H1 (cell line): ENCODE measurements at regions not wholly inside any gene's neighbourhood (a gene's known extent, or its start where the extent isn't known, plus 50 kb on each side); places are given as distances from the start of the nearest gene placed in this dataset.

Experiments
- CTCF ChIA-PET: fragments of 300-600 bp; sonication (Branson Sonifier 250); formaldehyde crosslinking; loops from one replicate; lab custom pipeline; 2021; ENCODE audit not compliant: partially characterized antibody; lab: Charles Lee
- POLR2A ChIA-PET: fragments of 300-600 bp; sonication (Branson Sonifier 250); formaldehyde crosslinking; loops from one replicate; lab custom pipeline; 2021; ENCODE audit warnings: inconsistent platforms; ENCODE audit not compliant: partially characterized antibody; lab: Charles Lee
- DNase-seq, 2 experiments: peaks; one replicate each; pipeline versions ENCODE4 v3.0.0 to v3.0.0-alpha.2; 2010 to 2022; ENCODE audit warnings: low spot score in 2 of 2, low read depth in 1 of 2, mixed read lengths in 1 of 2
- FAIRE-seq: peaks from 2 replicates; lab custom pipeline; 2011; peaks lifted over from hg19 to GRCh38; lab: Jason Lieb, UNC
- H2AFZ ChIP-seq: 2 replicates; pipeline ENCODE4 v1.8.1; 2012; ENCODE audit warnings: low read length, inconsistent platforms
- H2AK5ac ChIP-seq: 2 replicates; pipeline ENCODE4 v1.6.1; 2013; ENCODE audit warnings: low read depth, low read length
- H2BK120ac ChIP-seq: replicated peaks from 2 replicates; pipeline ENCODE3; 2013; ENCODE audit warnings: low read depth, low read length, inconsistent platforms
- H2BK12ac ChIP-seq: 2 replicates; pipeline ENCODE4 v1.6.1; 2013; ENCODE audit warnings: low read depth, low read length
- H2BK15ac ChIP-seq: 2 replicates; pipeline ENCODE4 v1.6.1; 2013; ENCODE audit warnings: low read length
- H2BK20ac ChIP-seq: 2 replicates; pipeline ENCODE4 v1.6.1; 2013; ENCODE audit warnings: low read length
- H2BK5ac ChIP-seq: 2 replicates; pipeline ENCODE4 v1.6.1; 2013; ENCODE audit warnings: low read depth, low read length
- H3K14ac ChIP-seq: 2 replicates; pipeline ENCODE4 v1.6.1; 2013; ENCODE audit warnings: inconsistent platforms; ENCODE audit not compliant: insufficient read length
- H3K18ac ChIP-seq: 2 replicates; pipeline ENCODE4 v1.6.1; 2013; ENCODE audit warnings: low read length; ENCODE audit errors: extremely low read depth
- H3K23ac ChIP-seq: 2 replicates; pipeline ENCODE4 v1.6.1; 2013; ENCODE audit warnings: inconsistent platforms; ENCODE audit not compliant: insufficient read length
- H3K23me2 ChIP-seq: 2 replicates; pipeline ENCODE4 v1.6.1; 2013; ENCODE audit warnings: low read depth, low read length
- H3K27ac ChIP-seq: 2 replicates; pipeline ENCODE4 v1.6.1; 2011; ENCODE audit warnings: low read depth, low read length, inconsistent platforms
- H3K27me3 ChIP-seq, 4 experiments: replicated peaks in 1 of 4; 1 replicate in 1 of 4; 2 replicates in 3 of 4; pipeline versions ENCODE4 v1.6.1 to v1.8.1; 2011 to 2013; ENCODE audit warnings: low read length in 3 of 4, mild to moderate bottlenecking in 3 of 4, inconsistent platforms in 2 of 4, mixed read lengths in 2 of 4, moderate library complexity in 1 of 4; ENCODE audit not compliant: control insufficient read depth in 3 of 4, insufficient read depth in 3 of 4; ENCODE audit errors: extremely low read depth in 1 of 4
- H3K36me3 ChIP-seq, 4 experiments: 2 replicates each; pipeline versions ENCODE4 v1.6.1 to v1.8.1; 2011 to 2013; ENCODE audit warnings: mild to moderate bottlenecking in 4 of 4, low read length in 3 of 4, moderate library complexity in 2 of 4, control low read depth in 1 of 4, inconsistent platforms in 1 of 4; ENCODE audit not compliant: insufficient read depth in 4 of 4, control insufficient read depth in 2 of 4
- H3K4ac ChIP-seq: replicated peaks from 2 replicates; pipeline ENCODE3; 2013; ENCODE audit warnings: low read length, low read depth, mixed read lengths, inconsistent platforms; ENCODE audit not compliant: insufficient read length
- H3K4me1 ChIP-seq, 4 experiments: replicated peaks in 1 of 4; 1 replicate in 1 of 4; 2 replicates in 3 of 4; pipeline versions ENCODE4 v1.6.1 to v1.8.1; 2011 to 2013; ENCODE audit warnings: low read length in 3 of 4, inconsistent platforms in 2 of 4, mixed read lengths in 1 of 4; ENCODE audit not compliant: insufficient read depth in 4 of 4, control insufficient read depth in 3 of 4
- H3K4me2 ChIP-seq, 2 experiments: 2 replicates each; pipeline versions ENCODE4 v1.6.1 to v1.8.1; 2011 to 2013; ENCODE audit warnings: low read depth in 2 of 2, low read length in 2 of 2, control low read depth in 1 of 2, inconsistent platforms in 1 of 2, mild to moderate bottlenecking in 1 of 2; ENCODE audit not compliant: insufficient read depth in 1 of 2
- H3K4me3 ChIP-seq, 4 experiments: fragments of 200-600, 300-600 bp in 1 of 4; sonication (generic), shearing (Covaris generic), sonication (Bioruptor Twin) in 1 of 4; 2 replicates each; pipeline versions ENCODE4 v1.5.1 to v1.8.1; 2011 to 2016; ENCODE audit warnings: low read length in 4 of 4, low read depth in 3 of 4, control low read depth in 2 of 4, inconsistent platforms in 2 of 4, mild to moderate bottlenecking in 2 of 4, mixed read lengths in 1 of 4, moderate library complexity in 1 of 4; ENCODE audit not compliant: insufficient read depth in 2 of 4; ENCODE audit errors: extremely low read depth in 1 of 4
- H3K56ac ChIP-seq: replicated peaks from 2 replicates; pipeline ENCODE3; 2013; ENCODE audit warnings: low read depth, mild to moderate bottlenecking, mixed read lengths, low read length, inconsistent platforms; ENCODE audit not compliant: insufficient read length
- H3K79me1 ChIP-seq: 2 replicates; pipeline ENCODE4 v1.6.1; 2013; ENCODE audit warnings: low read depth, low read length, control low read depth
- H3K79me2 ChIP-seq, 2 experiments: 2 replicates each; pipeline versions ENCODE4 v1.6.1 to v1.8.1; 2012 to 2013; ENCODE audit warnings: low read length in 2 of 2, mild to moderate bottlenecking in 2 of 2, inconsistent platforms in 1 of 2; ENCODE audit not compliant: insufficient read depth in 2 of 2, control insufficient read depth in 1 of 2
- H3K9ac ChIP-seq, 4 experiments: replicated peaks in 1 of 4; 1 replicate in 1 of 4; 2 replicates in 3 of 4; pipeline versions ENCODE4 v1.6.1 to v1.8.1; 2011 to 2013; ENCODE audit warnings: low read depth in 3 of 4, low read length in 3 of 4, control low read depth in 2 of 4, mild to moderate bottlenecking in 2 of 4, moderate library complexity in 2 of 4, inconsistent platforms in 1 of 4; ENCODE audit errors: extremely low read depth in 1 of 4
- H3K9me3 ChIP-seq, 2 experiments: 2 replicates each; pipeline versions ENCODE4 v1.6.1 to v1.8.1; 2012 to 2013; ENCODE audit warnings: mild to moderate bottlenecking in 2 of 2, moderate library complexity in 2 of 2, control low read depth in 1 of 2, inconsistent platforms in 1 of 2, low read depth in 1 of 2, low read length in 1 of 2, mixed read lengths in 1 of 2; ENCODE audit not compliant: insufficient read depth in 2 of 2
- H4K20me1 ChIP-seq, 2 experiments: replicated peaks in 1 of 2; 2 replicates each; pipeline versions ENCODE3 to v1.8.1; 2011 to 2013; ENCODE audit warnings: inconsistent platforms in 2 of 2, low read length in 2 of 2, mild to moderate bottlenecking in 1 of 2; ENCODE audit not compliant: insufficient read depth in 2 of 2, control insufficient read depth in 1 of 2
- H4K5ac ChIP-seq: 2 replicates; pipeline ENCODE4 v1.6.1; 2013; ENCODE audit warnings: low read length, low read depth, mixed read lengths, inconsistent platforms; ENCODE audit not compliant: insufficient read length
- H4K8ac ChIP-seq: 2 replicates; pipeline ENCODE4 v1.8.0; 2013; ENCODE audit warnings: mild to moderate bottlenecking, moderate library complexity, low read length, inconsistent platforms; ENCODE audit not compliant: insufficient read depth; ENCODE audit errors: extremely low read depth
- H4K91ac ChIP-seq: replicated peaks from 2 replicates; pipeline ENCODE3; 2013; ENCODE audit warnings: low read length, mixed read lengths, inconsistent platforms; ENCODE audit not compliant: insufficient read length
- RNF2 ChIP-seq: fragments of 200-900, 300-1000 bp; sonication (generic); IDR thresholded peaks from 2 replicates; pipeline ENCODE4 v1.7.1; 2016; ENCODE audit warnings: borderline replicate concordance, low read depth, mild to moderate bottlenecking, antibody characterized with exemption, low read length; ENCODE audit not compliant: poor library complexity, severe bottlenecking; ENCODE audit errors: missing control alignments
- WGBS, 2 experiments: shearing (Covaris generic) in 1 of 2; methylation state at CpG; one replicate each; pipeline versions ENCODE4 v1.1.6 to v1.1.7; 2013 to 2015; ENCODE audit warnings: low lambda C conversion rate in 2 of 2, mixed read lengths in 2 of 2, inconsistent platforms in 1 of 2, low coverage in 1 of 2, missing lambda C conversion rate in 1 of 2; ENCODE audit not compliant: insufficient replicate concordance in 2 of 2, insufficient coverage in 1 of 2, insufficient read length in 1 of 2; ENCODE audit errors: extremely low coverage in 1 of 2, missing lambda C conversion rate in 1 of 2; 5-methylcytosine and 5-hydroxymethylcytosine counted together

GRCh38 chr7:130872756-130873448 is 138.9 kb upstream of the KLF14 start:
- no peak overlapping the region for H3K9ac ChIP-seq
- no peak for DNase-seq
- H3K23ac ChIP-seq = no peak overlapping the region
- WGBS, 2 experiments = 84% methylated on average over 8 of the region's 8 CpGs; no CpG with 5 or more reads in 1 of the 2 experiments
- no peak for TF ChIP-seq RNF2
- no peak overlapping the region for H2BK12ac ChIP-seq
- H2BK5ac ChIP-seq = no peak overlapping the region
- H3K4ac ChIP-seq = no peak overlapping the region
- H3K79me1 ChIP-seq = no peaks in the 10 kb centered on the region
- H4K20me1 ChIP-seq = no peaks in the 10 kb centered on the region
- no peaks in the 10 kb centered on the region for H3K79me2 ChIP-seq
- H3K4me1 ChIP-seq = peaks cover 0 to 4% (median 2%) of the 10 kb centered on the region in 4 experiments; a peak in 2 of 7 replicates
- no peak overlapping the region for H2BK15ac ChIP-seq
- no peaks in the 10 kb centered on the region; the same call in 1 of the 2 replicates for H3K23me2 ChIP-seq
- no peak overlapping the region for H3K14ac ChIP-seq
- ChIA-PET CTCF (interaction anchor here (1.0 to 4.7 kb wide), 7 partner anchors 8 to 167 kb away, joined by 3 to 64 read pairs (median 6); no protein-coding TSS in a partner anchor), POLR2A (no interaction called here)
- H2BK20ac ChIP-seq = no peak overlapping the region
- H3K9me3 ChIP-seq = no peaks in the 10 kb centered on the region
- no peak overlapping the region for H4K91ac ChIP-seq
- no peak overlapping the region for H3K56ac ChIP-seq
- no peak overlapping the region for H3K4me2 ChIP-seq
- no peaks in the 10 kb centered on the region for H3K27me3 ChIP-seq
- H4K8ac ChIP-seq = no peak overlapping the region
- H3K36me3 ChIP-seq = no peaks in the 10 kb centered on the region
- H2AFZ ChIP-seq = no peak overlapping the region
- H3K4me3 ChIP-seq = no peak overlapping the region
- no peak overlapping the region for H2BK120ac ChIP-seq
- no peak overlapping the region for H3K27ac ChIP-seq
- no peak overlapping the region for H3K18ac ChIP-seq
- no peak overlapping the region for H4K5ac ChIP-seq
- H2AK5ac ChIP-seq = no peak overlapping the region
- FAIRE-seq = no peak
